H9 (cell line): ENCODE measurements at regions not wholly inside any gene's neighbourhood (a gene's known extent, or its start where the extent isn't known, plus 50 kb on each side); places are given as distances from the start of the nearest gene placed in this dataset.

Experiments used
- DNase-seq: peaks from one replicate; pipeline ENCODE4 v3.0.0-alpha.2; 2017
- H2AFZ ChIP-seq: one replicate; pipeline ENCODE4 v1.6.1; 2013; ENCODE audit warnings: mild to moderate bottlenecking, low read length, control low read depth, moderate library complexity
- H2AK5ac ChIP-seq: 2 replicates; pipeline ENCODE4 v1.6.1; 2013; ENCODE audit warnings: low read length, control low read depth, mixed read lengths; ENCODE audit not compliant: insufficient read length
- H2BK120ac ChIP-seq: one replicate; pipeline ENCODE4 v1.6.1; 2013; ENCODE audit warnings: low read depth, mild to moderate bottlenecking, low read length, control low read depth, inconsistent platforms; ENCODE audit not compliant: poor library complexity, severe bottlenecking
- H2BK12ac ChIP-seq: 2 replicates; pipeline ENCODE4 v1.6.1; 2013; ENCODE audit warnings: low read length, control low read depth, mixed read lengths, low read depth; ENCODE audit not compliant: insufficient read length
- H2BK15ac ChIP-seq: 2 replicates; pipeline ENCODE4 v1.6.1; 2013; ENCODE audit warnings: low read depth, low read length, control low read depth
- H2BK20ac ChIP-seq: one replicate; pipeline ENCODE4 v1.6.1; 2013; ENCODE audit warnings: low read depth, mild to moderate bottlenecking, low read length, control low read depth, inconsistent platforms; ENCODE audit not compliant: poor library complexity, severe bottlenecking
- H2BK5ac ChIP-seq: 2 replicates; pipeline ENCODE4 v1.6.1; 2013; ENCODE audit warnings: low read length, control low read depth, mixed read lengths; ENCODE audit not compliant: insufficient read length
- H3K14ac ChIP-seq: 2 replicates; pipeline ENCODE4 v1.6.1; 2013; ENCODE audit warnings: low read length, control low read depth; ENCODE audit not compliant: insufficient read depth
- H3K18ac ChIP-seq: 2 replicates; pipeline ENCODE4 v1.6.1; 2013; ENCODE audit warnings: low read depth, mild to moderate bottlenecking, mixed read lengths, low read length, control low read depth; ENCODE audit not compliant: insufficient read length
- H3K23ac ChIP-seq: 2 replicates; pipeline ENCODE4 v1.6.1; 2013; ENCODE audit warnings: low read length, control low read depth, mixed read lengths, low read depth; ENCODE audit not compliant: insufficient read length
- H3K23me2 ChIP-seq: 2 replicates; pipeline ENCODE4 v1.6.1; 2013; ENCODE audit warnings: low read depth, mild to moderate bottlenecking, mixed read lengths, low read length, control low read depth; ENCODE audit not compliant: insufficient read length, poor library complexity, severe bottlenecking
- H3K27ac ChIP-seq: 2 replicates; pipeline ENCODE4 v1.5.1; 2013; ENCODE audit warnings: low read length, control low read depth, mixed read lengths, low read depth; ENCODE audit not compliant: insufficient read length
- H3K27me3 ChIP-seq: 2 replicates; pipeline ENCODE4 v1.6.1; 2013; ENCODE audit warnings: low read length, control low read depth, inconsistent platforms; ENCODE audit not compliant: insufficient read depth
- H3K4ac ChIP-seq: 2 replicates; pipeline ENCODE4 v1.6.1; 2013; ENCODE audit warnings: low read depth, mild to moderate bottlenecking, control low read depth, inconsistent platforms, low read length, moderate library complexity
- H3K4me1 ChIP-seq: 2 replicates; pipeline ENCODE4 v1.6.1; 2013; ENCODE audit warnings: low read length, control low read depth, inconsistent platforms; ENCODE audit not compliant: insufficient read depth
- H3K4me2 ChIP-seq: 2 replicates; pipeline ENCODE4 v1.6.1; 2013; ENCODE audit warnings: low read length, control low read depth, mixed read lengths; ENCODE audit not compliant: insufficient read length, insufficient read depth
- H3K56ac ChIP-seq: 2 replicates; pipeline ENCODE4 v1.6.1; 2013; ENCODE audit warnings: low read depth, mild to moderate bottlenecking, mixed read lengths, low read length, control low read depth; ENCODE audit not compliant: insufficient read length
- H3K79me1 ChIP-seq: 2 replicates; pipeline ENCODE4 v1.6.1; 2013; ENCODE audit warnings: low read depth, mild to moderate bottlenecking, moderate library complexity, low read length, control low read depth, inconsistent platforms; ENCODE audit not compliant: insufficient read depth, poor library complexity, severe bottlenecking
- H3K79me2 ChIP-seq: 2 replicates; pipeline ENCODE4 v1.6.1; 2013; ENCODE audit warnings: low read length, control low read depth, inconsistent platforms; ENCODE audit not compliant: insufficient read depth
- H3K9ac ChIP-seq: 2 replicates; pipeline ENCODE4 v1.6.1; 2013; ENCODE audit warnings: low read length, control low read depth, mixed read lengths; ENCODE audit not compliant: insufficient read length; ENCODE audit errors: extremely low read depth
- H3K9me3 ChIP-seq: one replicate; pipeline ENCODE4 v1.6.1; 2013; ENCODE audit warnings: low read depth, low read length, inconsistent platforms; ENCODE audit not compliant: control insufficient read depth
- H3T11ph ChIP-seq: one replicate; pipeline ENCODE4 v1.6.1; 2013; ENCODE audit warnings: mild to moderate bottlenecking, low read length, control low read depth, inconsistent platforms
- H4K20me1 ChIP-seq: one replicate; pipeline ENCODE4 v1.6.1; 2013; ENCODE audit not compliant: control insufficient read depth, insufficient read length, insufficient read depth
- H4K5ac ChIP-seq: 2 replicates; pipeline ENCODE4 v1.6.1; 2013; ENCODE audit warnings: low read depth, mild to moderate bottlenecking, mixed read lengths, low read length, control low read depth; ENCODE audit not compliant: insufficient read length
- H4K8ac ChIP-seq: replicated peaks from 2 replicates; pipeline ENCODE4 v1.6.1; 2013; ENCODE audit warnings: low read length, control low read depth, mixed read lengths, low read depth; ENCODE audit not compliant: insufficient read length
- H4K91ac ChIP-seq: 2 replicates; pipeline ENCODE4 v1.6.1; 2013; ENCODE audit warnings: low read depth, mild to moderate bottlenecking, moderate library complexity, mixed read lengths, low read length, control low read depth; ENCODE audit not compliant: insufficient read length
- H3K27ac Mint-ChIP-seq, 3 experiments: 2 replicates in 2 of 3; 3 replicates in 1 of 3; pipeline ENCODE4 v1.8.0; 2020 to 2021; ENCODE audit warnings: mixed read lengths in 3 of 3, mild to moderate bottlenecking in 1 of 3, moderate library complexity in 1 of 3
- H3K27me3 Mint-ChIP-seq: 2 replicates; pipeline ENCODE4 v1.8.0; 2021; ENCODE audit warnings: low read depth, mild to moderate bottlenecking, moderate library complexity, mixed read lengths
- H3K36me3 Mint-ChIP-seq, 3 experiments: 2 replicates in 2 of 3; 3 replicates in 1 of 3; pipeline ENCODE4 v1.8.0; 2020 to 2021; ENCODE audit warnings: low read depth in 3 of 3, mixed read lengths in 3 of 3; ENCODE audit not compliant: insufficient read depth in 1 of 3
- H3K4me1 Mint-ChIP-seq, 2 experiments: 2 replicates each; pipeline ENCODE4 v1.8.0; 2020; ENCODE audit warnings: mixed read lengths in 2 of 2
- H3K4me3 Mint-ChIP-seq, 2 experiments: 2 replicates in 1 of 2; 3 replicates in 1 of 2; pipeline ENCODE4 v1.8.0; 2020 to 2021; ENCODE audit warnings: mild to moderate bottlenecking in 2 of 2, mixed read lengths in 2 of 2, moderate library complexity in 1 of 2
- H3K9me3 Mint-ChIP-seq, 2 experiments: 2 replicates in 1 of 2; 3 replicates in 1 of 2; pipeline ENCODE4 v1.8.0; 2020; ENCODE audit warnings: mild to moderate bottlenecking in 2 of 2, mixed read lengths in 2 of 2, moderate library complexity in 1 of 2
- WGBS: extraction: QIAGEN DNeasy Blood & Tissue Kit; methylation state at CpG from one replicate; pipeline ENCODE4 v1.1.7; 2013; ENCODE audit warnings: missing lambda C conversion rate, low lambda C conversion rate, mixed read lengths; ENCODE audit not compliant: insufficient read length; ENCODE audit errors: extremely low coverage; 5-methylcytosine and 5-hydroxymethylcytosine counted together
- TF ChIP-seq, protein P1 (sequence below): fragments of 200-600 bp; sonication (generic); conservative IDR thresholded peaks from 3 replicates; pipeline ENCODE4 v1.8.0; 2021; ENCODE audit warnings: antibody characterized with exemption, mild to moderate bottlenecking

DNA sequence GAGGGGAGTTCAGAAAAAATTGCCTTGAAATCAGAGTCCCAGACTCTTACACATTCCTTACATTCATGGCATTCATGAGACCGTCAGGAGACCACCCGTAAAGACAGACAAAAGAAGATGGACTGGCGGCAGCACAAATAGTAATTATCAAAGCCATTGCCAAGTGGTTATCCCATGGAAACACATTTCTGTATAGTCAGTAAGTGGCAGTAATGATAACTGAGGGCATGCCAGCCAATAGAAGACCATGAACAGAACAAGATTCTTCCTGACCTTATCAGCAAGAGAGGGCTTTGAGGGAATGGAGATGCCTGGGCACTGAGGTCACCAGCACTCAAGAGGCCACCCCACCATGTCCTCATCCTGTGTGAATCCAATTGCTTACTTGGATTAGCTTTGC lies 121.7 kb upstream of the HCCS start:
- H4K8ac ChIP-seq, result no peak overlapping the region
- no peak overlapping the region for H3K9ac ChIP-seq
- no peak overlapping the region for H3K4me3 Mint-ChIP-seq
- H3K36me3 Mint-ChIP-seq, result no peaks in the 10 kb centered on the region
- H4K20me1 ChIP-seq, result no peaks in the 10 kb centered on the region
- no peak overlapping the region for H3K56ac ChIP-seq
- no peak overlapping the region for H2BK12ac ChIP-seq
- H3K27me3 ChIP-seq, result no peaks in the 10 kb centered on the region
- peaks cover 3 to 5% of the 10 kb centered on the region in 2 experiments; a peak in 2 of 4 replicates for H3K4me1 Mint-ChIP-seq
- H3K9me3 ChIP-seq, result no peaks in the 10 kb centered on the region
- no peak overlapping the region for H3K23ac ChIP-seq
- H3K23me2 ChIP-seq, result no peaks in the 10 kb centered on the region
- H3K9me3 Mint-ChIP-seq, result peaks cover 52 to 65% of the 10 kb centered on the region in 2 experiments
- no peak overlapping the region for H3K14ac ChIP-seq
- H3K27me3 Mint-ChIP-seq, result no peaks in the 10 kb centered on the region
- no peak overlapping the region for H2BK5ac ChIP-seq
- H2BK120ac ChIP-seq, result no peak overlapping the region
- no peak overlapping the region for H3K4ac ChIP-seq
- H3K27ac ChIP-seq, result no peak overlapping the region
- no peak overlapping the region for H3K4me2 ChIP-seq
- DNase-seq, result no peak
- no CpG with 5 or more reads among the region's 3 CpGs for WGBS
- no peak overlapping the region for H2BK15ac ChIP-seq
- no peak overlapping the region for H3K18ac ChIP-seq
- no peak overlapping the region for H2AK5ac ChIP-seq
- H2AFZ ChIP-seq, result no peak overlapping the region
- no peaks in the 10 kb centered on the region; the same call in 1 of the 2 replicates for H3K79me2 ChIP-seq
- H4K91ac ChIP-seq, result no peak overlapping the region
- H3K79me1 ChIP-seq, result no peaks in the 10 kb centered on the region
- H3K4me1 ChIP-seq, result no peaks in the 10 kb centered on the region; the same call in 1 of the 2 replicates
- H3K27ac Mint-ChIP-seq, result peak overlapping the region in 1 of 3 experiments; percentile 22; a peak in 2 of 7 replicates
- H2BK20ac ChIP-seq, result no peak overlapping the region
- TF ChIP-seq, protein P1, sequence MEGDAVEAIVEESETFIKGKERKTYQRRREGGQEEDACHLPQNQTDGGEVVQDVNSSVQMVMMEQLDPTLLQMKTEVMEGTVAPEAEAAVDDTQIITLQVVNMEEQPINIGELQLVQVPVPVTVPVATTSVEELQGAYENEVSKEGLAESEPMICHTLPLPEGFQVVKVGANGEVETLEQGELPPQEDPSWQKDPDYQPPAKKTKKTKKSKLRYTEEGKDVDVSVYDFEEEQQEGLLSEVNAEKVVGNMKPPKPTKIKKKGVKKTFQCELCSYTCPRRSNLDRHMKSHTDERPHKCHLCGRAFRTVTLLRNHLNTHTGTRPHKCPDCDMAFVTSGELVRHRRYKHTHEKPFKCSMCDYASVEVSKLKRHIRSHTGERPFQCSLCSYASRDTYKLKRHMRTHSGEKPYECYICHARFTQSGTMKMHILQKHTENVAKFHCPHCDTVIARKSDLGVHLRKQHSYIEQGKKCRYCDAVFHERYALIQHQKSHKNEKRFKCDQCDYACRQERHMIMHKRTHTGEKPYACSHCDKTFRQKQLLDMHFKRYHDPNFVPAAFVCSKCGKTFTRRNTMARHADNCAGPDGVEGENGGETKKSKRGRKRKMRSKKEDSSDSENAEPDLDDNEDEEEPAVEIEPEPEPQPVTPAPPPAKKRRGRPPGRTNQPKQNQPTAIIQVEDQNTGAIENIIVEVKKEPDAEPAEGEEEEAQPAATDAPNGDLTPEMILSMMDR, result no peak
- no peak overlapping the region for H4K5ac ChIP-seq
- H3T11ph ChIP-seq, result no peak overlapping the region
